Stimulated activated CD8-positive, alpha-beta memory T cell treated with anti-CD3 and anti-CD28 coated beads, Interleukin-7, amount 100 ng/mL, for 48 hours (primary cell): ENCODE measurements at regions not wholly inside any gene's neighbourhood (a gene's known extent, or its start where the extent isn't known, plus 50 kb on each side); places are given as distances from the start of the nearest gene placed in this dataset.

Source experiments
- DNase-seq, 2 donors: peaks; one replicate each; pipeline ENCODE4 v3.0.0-alpha.2; 2020; ENCODE audit warnings: low read depth in 1 of 2; ENCODE audit errors: extremely low read depth in 1 of 2

GRCh38 chr14:98118749-98119148 lies 1153.2 kb downstream of the BCL11B start:
- no peak for DNase-seq

GRCh38 chr14:98119739-98120138 lies 1152.3 kb downstream of the BCL11B start:
- no peak for DNase-seq

GRCh38 chr14:98120831-98121464 lies 1151.0 kb downstream of the BCL11B start:
- DNase-seq, result no peak

- no peak for DNase-seq
Measured at GRCh38 chr14:98122527-98122926, 1149.5 kb downstream of the BCL11B start.

- DNase-seq, result no peak
Measured at GRCh38 chr14:98130691-98131090, 1141.3 kb downstream of the BCL11B start.

DNA sequence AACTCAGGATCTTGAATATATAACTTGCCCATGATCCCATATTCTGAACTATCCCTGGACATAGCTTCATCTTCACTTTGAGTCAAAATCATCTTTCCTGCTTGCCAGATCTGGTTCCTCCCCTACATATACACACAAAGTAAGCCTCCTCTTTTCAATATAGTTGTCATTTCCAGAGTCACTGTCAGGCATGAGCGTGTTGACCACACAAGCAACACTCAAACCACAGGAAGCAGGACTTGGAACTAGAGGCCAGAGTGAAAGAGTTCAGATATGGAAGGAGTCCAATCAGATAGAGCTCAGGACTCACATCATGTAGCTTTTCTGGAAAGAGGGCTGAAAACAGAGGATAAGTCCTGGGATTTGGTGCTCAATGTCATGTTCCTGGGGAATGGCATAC lies 1140.6 kb downstream of the BCL11B start:
- DNase-seq, result no peak

GRCh38 chr14:98133806-98134205 lies 1138.2 kb downstream of the BCL11B start:
- DNase-seq, result no peak

DNA sequence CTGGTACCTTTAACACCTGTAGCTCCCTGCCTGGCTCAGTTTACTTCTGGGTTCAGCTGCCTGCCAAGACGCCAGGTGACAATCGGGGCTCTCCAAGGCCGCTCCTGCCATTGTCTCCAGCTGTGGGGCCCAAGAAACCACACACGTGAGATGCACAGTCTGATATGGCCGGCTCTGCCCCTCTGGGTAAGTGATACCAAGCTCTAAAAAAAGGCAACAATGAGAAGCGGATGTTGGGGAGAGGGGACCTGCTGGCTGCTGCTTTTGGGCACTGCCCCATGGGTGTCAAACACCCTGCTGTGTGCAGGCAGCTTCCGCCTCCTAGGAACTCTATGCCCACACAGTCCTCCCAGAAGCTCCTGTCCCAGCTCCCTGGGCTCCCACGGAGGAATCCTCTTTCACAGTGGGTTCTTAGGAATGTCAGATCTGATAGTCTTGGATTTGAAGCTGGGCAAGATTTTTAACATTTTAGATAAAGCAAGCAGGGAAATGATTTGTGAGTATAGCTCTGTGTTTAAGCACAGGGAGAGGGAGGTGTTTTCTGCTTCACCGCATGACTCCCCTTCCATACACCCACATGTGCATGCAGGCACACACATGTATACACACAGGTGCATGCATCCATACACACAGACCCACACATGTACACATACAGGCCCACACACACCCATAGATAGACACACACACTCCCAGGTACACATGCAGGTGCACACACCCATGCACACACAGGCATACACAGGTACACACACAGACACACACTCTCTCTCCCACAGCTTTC lies 1135.8 kb downstream of the BCL11B start:
- no peak for DNase-seq

DNA sequence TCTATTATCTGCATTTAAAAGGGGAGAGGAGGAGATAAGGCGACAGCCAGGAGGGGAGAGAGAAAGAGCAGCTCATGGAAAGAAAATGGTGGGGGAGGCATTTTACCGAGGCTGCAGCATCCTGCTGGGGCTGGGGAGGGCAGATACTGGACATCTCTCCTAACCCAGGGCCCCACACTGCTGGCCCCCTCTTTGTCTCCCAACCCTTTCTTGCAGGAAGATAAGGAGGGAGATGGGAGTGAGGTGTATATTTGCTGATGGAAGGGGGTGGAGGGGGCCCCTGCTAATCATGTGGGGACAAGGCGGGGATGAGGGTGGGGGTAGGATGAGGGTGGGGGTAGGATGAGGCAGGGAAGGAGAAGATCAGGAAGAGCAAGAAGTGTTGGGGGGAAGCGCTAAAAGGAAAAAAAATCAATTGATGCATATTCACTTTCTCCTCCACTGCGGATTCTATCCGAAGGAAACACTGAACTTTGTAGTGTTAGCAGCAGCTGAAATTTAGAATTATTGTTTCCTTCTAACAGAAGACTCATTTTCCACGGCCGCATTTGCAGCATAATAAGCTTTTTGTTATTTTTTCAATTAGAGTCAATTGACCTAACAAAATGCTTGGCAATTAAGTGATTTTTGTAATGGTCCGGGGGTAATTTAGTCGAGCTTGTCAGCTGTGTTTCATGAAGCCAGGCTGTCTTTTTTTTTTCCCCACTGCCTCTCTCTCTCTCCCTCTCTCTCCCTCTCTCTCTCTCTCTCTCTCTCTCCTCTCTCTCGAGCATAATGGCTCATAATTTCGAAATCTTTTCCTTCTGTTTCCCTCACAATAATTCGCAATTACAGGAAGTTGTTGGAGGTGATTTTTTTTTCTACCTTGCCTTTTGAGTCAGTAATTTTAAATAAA lies 1134.6 kb downstream of the BCL11B start:
- no peak for DNase-seq

- DNase-seq, result peak; percentile 17 to 40
Measured at GRCh38 chr14:98138666-98139065, 1133.3 kb downstream of the BCL11B start.

- no peak for DNase-seq
Measured at GRCh38 chr14:98140862-98141530, 1131.0 kb downstream of the BCL11B start.

DNA sequence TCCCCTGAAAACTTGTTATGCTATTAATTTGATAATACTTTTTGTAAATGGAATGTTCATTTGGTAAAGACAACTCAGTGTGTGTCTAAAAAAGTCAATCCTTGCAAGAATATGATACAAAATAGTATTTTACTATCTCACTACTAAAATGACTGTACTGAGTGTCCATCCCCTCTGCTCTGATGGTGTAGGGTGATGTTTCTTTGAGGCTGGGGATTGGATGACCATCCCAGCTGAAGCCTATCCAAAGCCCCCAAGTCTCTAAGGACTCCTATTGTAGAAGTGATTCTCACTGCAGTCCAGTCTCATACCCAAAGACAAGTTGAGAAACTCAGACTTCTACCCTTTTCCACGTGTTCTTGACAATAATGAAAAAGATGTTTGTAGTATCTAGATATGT lies 1128.4 kb downstream of the BCL11B start:
- DNase-seq, result no peak

DNA sequence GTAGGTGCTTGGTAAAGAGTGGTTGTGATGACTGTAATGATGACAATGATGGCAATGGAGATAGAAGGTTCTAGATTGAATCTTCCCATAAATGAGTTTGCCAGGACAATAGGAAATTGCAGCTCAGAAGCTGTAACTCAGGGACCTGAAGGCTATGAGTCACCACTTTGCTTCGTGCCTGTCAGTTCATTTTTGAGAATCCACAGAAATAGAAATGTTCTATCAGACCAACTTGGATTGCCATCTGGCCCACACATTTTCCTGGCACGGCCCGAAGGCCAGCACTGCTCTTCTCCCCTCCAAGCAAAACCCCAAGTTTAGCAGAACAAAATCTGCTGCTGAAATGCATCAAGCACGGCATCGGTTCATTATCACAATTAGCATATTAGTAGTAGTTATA lies 1127.0 kb downstream of the BCL11B start:
- DNase-seq, result no peak

DNA sequence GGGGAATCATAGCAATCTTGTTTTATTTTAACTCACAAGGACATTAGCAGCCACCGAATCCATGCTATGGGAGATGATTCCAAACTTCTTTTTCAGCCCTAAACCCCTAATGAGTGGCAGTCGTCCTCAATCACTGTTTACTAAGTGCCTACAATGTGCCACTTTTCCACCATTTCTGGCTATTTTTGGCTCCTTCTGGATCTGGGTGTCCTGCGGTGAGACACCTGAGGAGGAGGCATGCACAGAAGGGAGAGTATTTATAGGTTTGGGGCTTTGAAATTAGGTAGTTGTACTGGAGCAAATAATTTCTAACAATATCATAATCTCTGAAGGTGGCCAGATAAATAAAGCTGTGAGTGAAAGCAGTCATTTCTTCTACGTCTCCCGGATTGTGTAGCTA lies 1125.6 kb downstream of the BCL11B start:
- no peak for DNase-seq

- DNase-seq, result no peak
Measured at GRCh38 chr14:98154254-98154653, 1117.7 kb downstream of the BCL11B start.

DNA sequence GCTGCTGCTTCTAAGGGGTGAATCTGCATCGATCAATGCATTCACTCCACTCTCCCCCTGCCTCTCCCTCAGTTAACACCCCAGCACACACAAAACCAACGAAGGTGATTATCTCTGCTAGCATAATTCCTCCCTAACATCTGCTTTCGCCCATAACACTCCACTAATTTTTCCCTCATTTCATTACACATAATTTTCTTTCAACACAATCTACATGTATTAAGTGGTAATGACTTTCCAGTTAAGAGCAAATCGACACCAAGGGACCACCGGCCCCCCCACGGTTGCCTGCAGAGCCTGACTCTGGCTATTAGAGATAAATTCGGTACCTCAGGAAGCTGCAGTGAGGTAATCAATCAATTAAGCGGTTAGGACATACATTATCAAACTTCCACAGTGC lies 1115.6 kb downstream of the BCL11B start:
- no peak for DNase-seq

- no peak for DNase-seq
Measured at GRCh38 chr14:98160901-98161300, 1111.1 kb downstream of the BCL11B start.

- no peak for DNase-seq
Measured at GRCh38 chr14:98161356-98161755, 1110.6 kb downstream of the BCL11B start.

GRCh38 chr14:98162856-98163805 lies 1108.9 kb downstream of the BCL11B start:
- DNase-seq, result no peak

DNA sequence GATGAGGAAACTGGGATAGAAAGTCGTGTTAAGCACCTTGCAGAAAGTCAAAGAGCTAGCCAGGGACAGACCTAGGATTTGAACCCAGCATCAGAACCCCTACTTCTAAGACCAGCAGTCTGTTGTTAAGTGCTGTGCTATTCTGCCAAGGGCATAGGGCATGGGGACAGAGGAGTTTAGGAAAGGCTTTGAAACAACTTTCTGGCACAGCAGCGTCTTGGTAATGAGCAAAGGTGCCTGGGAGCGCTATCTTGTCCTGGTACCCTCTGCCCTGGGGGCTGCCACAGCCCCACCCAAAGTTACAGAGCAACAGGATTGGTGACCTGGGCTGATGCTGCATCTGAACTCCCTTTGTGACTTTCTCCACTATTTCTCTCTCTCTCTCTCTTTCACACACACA lies 1108.1 kb downstream of the BCL11B start:
- DNase-seq, result no peak
